ENCODE measurements at regions not wholly inside any gene's neighbourhood (a gene's known extent, or its start where the extent isn't known, plus 50 kb on each side); places are given as distances from the start of the nearest gene placed in this dataset.
A peak's percentile ranks its signal among the peaks of the same experiment; 100 is the strongest.
"Not testable (repeated sequence)": the region's sequence is repeated elsewhere in the genome, so short reads cannot be mapped to it uniquely, and the experiment has no call there.

DNA sequence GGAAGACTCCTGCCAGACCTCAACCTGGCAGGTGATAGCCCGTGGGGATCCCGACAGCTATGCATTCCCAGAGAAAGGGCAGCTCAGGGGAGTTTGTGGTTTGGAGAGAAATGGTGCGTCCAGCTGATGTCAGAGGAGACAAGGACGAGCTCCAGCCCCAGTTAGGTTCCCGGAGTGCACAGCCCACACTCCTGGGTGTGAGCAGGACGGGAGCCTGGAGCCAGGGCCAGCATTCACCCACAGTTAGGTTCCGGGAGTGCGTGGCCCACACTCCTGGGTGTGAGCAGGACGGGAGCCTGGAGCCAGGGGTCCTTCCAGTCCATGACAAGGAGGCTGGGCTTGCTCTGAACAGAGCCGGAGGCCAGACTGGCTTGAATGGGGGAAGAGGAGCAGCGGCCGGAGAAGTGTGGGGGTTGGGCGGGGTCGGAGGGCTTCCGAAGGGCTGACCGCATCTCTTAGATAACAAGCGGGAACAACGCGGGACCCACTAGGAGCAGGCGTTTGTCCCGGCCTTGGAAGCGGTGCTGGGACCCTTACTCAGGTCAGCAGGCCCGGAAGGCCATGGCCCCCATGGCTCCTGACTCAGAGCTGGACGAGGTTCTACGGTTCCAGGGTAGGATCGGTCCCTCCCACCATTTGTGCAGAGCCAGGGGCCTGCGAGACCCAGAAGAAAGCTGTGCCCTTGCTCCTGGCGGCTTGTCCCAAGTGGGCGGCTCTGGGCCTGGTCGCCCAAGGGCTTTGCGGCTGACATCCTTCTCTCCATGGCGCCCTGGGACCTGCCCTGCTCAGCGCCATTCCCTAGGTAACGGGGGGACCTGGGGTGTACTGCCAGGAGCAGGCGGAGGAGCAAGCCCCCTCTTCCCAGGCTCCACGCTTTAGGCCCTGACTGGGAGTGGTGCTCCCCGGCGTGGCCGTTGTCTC, 185.6 kb downstream of the RTP5 start:
- no peak for DNase-seq

DNA sequence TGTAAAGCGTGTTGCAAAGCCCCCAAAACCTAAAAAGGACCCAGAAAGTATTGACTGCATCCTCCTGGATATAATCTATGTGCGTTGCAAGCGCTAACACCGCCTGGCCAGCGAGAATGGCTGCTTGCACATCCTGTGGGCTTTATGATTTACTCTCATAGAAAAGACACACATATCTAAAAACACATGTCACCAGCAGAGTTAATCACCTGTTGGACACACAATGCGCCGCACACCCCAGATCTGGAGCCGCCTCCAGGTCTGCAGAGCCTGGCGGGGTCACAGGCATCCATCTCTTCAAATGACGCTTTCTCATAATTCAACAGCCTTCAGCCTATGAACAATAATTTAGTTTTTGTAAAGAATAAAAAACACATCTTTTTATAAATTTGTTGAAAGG, 186.5 kb downstream of the RTP5 start:
- no peak for DNase-seq

DNA sequence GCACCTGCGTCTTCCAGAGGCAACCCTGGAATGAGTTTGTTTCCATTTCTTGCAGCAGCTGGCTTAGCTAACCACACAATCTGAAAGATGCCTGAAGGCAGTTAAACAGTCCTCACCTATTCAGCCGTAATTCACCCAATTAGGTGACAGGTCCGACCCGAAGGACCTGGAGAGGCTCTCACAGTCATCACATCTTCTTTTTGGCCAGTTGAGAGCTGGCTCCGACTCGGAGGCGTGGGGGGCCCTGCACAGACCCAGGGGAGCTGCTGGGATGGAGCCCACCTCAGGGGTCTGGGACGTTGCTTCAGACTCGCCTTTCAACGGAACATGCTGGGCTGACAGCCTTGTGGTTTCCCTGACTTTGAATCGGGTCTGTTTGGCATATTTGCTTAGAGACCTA, 187.3 kb downstream of the RTP5 start:
- no peak for DNase-seq

DNA sequence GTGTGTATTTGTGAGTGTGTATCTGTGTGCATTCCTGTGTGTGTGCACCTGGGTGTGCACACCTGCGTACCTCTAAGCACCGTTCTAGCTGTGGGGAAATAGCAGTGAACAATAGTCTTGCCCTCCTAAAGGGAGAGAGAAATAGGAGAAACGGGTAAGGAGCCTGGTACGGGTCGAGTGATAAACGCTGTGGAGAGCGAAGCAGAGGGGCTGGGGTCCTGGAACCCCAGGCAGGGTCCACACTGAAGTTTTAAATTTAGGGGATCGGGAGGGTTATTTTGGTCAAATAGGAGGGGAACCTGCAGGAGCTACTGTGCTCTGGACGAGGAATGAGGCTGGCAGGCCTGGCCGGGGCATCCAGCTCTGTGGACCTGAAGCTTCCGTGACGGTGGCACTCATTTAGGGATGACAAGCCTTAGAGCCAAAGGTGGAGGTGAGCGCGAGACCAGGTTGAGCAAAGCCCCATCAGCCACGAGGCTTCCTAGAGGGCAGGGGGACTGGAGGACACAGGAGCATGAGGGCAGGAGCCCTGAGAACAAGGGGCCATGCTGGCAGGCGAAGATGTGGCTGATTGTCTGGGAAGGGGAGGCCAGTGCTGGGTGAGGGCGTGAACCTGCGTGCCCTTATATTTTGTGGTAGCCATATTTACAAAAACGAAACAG, 188.0 kb downstream of the RTP5 start:
- DNase-seq, result no peak

DNA sequence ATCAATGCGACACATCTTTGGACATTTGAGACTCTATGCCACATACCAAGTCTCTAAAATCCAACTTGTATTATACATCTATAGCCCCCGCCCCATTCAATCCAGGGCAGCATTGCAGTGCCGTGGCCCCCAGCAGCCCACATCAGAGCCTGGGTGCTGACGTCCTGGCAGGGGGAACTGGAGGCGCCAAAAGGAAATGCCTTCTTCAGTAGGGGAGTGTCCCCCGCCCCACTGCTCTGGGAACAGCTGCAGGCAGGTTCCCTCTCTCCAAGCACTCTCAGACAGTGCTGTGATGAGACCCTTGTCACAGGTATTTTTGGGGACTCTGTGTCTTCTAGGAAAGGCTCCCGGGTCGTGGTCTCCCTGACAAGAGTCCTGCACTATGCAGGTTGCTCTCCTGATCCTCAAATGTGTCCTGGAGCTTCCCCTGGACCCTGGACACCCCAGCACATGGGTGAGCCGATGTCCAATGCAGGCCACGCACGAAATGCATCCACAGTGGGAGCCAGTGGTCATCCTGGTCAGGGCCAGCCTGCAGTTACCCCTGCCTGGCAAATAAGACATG, 188.7 kb downstream of the RTP5 start:
- DNase-seq, result no peak

DNA sequence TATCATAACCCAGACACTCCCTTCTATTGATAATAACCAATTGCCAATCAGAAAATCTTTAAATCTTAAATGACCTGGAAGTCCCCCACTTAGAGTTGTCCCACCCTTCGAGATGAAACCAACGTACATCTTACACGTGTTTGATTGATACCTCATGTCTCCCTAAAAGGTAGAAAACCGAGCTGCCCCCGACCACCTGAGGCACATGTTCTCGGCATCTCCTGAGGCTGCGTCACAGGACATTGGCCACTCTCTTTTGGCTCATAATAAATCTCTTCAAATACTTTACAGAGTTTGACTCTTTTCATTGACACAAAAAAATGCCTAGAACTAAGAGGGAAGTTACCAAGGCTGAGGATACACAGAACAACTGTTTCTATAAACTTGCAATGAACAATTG, 190.0 kb downstream of the RTP5 start:
- no peak for DNase-seq

DNA sequence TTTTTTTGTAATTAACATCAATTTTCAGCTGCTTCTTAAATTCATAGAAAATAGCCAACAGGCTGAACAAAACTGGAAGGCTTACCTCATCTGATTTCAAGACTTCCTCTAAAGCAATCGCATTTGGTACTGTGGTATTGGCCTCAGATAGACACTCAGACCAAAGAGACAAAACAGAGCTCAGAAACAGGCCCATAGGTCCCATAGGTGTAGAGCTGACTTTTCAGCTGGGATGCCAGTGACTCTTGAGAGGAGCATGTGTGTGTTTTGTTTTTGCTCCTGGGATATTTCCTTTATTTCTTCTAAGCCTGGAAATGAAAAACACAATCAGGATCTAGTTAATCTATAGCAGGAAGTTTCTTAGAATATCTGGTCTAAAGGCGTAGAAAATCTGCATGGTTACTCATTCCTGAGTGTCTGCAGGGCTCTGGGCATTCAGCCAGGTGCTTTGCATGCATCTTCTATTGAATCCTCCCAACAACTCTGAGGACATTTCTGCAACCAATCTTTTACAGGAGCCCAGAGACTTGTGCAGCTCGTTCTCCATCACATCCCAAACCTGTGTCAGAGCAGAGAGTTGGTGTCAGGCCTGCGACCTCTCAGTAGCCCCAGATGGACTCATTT, 190.8 kb downstream of the RTP5 start:
- no peak for DNase-seq

DNA sequence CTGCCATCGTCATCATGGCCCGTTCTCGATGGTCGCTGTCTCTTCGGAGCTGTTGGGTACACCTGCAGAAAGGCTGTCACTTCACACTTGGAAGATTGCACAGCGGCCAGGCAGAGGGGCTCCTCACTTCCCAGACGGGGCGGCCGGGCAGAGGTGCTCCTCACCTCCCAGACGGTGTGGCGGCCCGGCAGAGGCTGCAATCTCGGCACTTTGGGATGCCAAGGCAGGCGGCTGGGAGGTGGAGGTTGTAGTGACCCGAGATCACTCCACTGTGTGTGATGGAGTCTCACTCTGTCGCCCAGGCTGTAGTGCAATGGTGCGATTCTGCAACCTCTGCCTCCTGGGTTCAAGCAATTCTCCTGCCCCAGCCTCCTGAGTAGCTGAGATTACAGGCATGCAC, 192.4 kb downstream of the RTP5 start:
- DNase-seq, result not testable (repeated sequence)

DNA sequence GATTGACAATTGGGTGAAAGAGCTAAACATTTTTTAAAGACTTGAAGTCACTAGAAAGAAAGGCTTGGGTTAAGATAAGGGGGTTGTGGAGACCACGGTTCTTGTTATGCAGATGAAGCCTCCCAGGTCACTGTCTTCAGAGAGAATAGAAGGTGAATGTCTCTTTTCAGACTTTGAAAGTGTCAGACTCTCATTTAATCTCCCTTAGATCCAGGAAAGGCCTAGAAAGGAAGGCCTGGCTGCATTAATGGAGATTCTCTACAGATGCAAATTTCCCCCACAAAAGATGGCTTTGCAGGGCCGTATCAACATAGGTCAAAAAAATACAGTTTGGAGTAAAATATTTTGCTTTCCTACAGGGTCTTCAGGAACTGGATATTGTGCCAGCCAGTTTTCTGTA, 193.9 kb downstream of the RTP5 start:
- no peak for DNase-seq

DNA sequence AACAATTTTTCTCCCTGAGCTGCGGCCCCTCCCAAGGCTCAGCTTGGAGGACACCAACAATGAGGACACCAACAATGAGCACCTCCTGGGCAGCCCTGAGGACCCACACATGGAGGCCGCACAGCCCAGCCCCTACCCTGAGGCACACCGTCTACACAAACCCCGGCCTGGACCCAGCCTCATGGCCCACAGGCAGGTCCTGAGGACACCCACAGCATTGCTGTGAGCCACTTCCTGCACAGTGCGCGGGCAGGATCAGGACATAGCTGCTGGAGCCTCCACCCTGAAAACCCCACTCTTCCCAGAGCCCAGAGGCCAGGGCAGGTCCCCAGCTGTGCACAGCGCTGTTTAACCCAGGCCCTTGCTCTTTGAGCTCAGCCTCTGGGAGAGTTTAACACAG, 194.3 kb downstream of the RTP5 start:
- DNase-seq, result no peak

DNA sequence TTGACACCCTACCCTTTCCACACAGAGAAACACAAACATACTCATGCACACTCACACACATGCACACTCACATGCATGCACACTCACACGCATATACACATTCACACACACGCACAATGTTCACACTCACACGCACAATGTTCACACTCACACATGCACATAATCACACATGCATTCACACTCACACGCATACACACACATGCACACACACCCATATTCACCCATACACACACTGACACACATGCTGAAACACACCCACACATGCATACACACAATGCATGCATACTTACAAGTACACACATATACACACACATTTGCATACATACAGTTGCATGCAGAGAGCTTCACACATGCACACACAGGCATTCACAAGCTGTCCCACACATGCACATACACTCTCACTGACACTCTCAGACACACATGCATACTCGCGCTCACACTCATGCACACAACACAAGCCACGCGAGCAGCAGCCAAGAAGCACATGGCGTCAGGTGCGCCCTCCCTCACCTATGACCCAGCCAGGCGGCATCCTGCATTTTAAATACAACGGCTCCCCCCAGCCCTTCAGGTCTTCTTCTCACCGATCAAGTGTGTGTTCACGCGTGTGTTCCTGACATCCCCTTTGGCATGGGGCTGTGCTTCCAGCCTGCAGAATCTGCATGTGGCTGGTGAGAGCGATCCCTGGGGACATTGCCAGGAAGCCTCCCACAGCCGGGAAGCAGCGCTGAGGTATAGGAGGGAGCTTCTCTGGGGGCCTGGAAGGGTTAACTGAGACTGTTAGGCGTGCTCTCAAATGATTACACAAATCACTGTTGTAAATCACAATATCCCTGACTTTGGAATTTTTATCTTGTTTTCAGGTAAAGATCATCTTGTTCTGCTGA, 195.1 kb downstream of the RTP5 start:
- DNase-seq, result no peak

DNA sequence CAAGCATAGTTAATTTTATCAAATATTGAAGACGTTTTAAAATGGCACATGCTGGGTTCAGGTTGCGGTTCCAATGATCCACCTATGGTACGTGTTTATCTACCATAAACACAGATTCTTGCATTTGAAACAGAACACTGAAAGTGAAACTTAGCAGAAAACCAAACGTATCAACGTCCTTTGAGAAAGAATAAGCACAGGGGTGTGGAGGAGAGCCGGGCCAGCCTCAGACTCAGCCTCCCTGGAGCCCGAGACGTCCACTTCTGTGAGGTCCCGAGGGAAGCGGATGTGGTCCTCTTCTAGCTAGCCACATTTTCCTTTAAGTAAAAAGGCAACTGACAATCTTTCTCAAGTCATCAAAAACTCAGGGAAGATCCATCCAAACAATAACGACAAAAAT, 195.9 kb downstream of the RTP5 start:
- DNase-seq, result no peak

DNA sequence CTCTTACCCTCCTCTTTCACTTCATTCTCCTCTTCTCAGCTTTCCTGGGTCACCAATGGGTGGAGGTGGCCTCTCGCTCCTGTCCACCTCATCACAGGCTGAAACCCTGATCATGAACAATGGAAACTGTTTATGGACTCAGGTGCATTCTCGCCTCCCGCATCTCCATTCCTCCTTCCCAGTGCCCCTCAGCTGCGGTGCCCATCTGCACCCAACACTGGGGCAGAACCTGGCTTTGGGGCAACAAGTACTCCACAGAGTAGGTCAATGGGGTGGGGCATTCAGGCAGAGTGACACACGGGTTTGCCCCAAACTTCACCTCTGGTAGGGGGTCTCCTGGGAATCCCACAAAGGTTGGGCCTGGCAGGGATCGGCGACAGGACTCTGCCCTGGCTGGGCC, 199.5 kb downstream of the RTP5 start:
- no peak for DNase-seq

DNA sequence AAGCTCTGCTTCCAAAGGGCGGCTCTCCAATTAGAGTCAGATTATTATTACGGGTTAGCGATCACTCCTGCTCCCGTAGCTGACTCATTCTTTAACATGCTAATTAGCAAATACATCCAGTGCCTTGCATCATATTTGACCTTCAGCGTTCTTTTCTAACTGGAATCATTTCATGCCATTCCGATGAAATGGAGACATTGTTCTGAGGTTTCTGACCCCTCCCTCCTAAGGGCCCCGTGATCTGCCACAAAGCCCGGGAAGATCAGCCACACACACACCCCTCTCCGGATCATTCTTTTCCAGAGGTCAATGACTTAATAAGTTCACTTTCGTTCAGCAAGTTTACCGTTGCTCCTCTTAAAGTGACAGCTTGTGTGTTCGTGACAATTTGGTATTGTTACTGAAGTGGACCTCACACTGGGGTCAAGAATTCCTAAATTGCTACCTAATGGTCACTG, 200.4 kb downstream of the RTP5 start:
- not testable (repeated sequence) for DNase-seq

DNA sequence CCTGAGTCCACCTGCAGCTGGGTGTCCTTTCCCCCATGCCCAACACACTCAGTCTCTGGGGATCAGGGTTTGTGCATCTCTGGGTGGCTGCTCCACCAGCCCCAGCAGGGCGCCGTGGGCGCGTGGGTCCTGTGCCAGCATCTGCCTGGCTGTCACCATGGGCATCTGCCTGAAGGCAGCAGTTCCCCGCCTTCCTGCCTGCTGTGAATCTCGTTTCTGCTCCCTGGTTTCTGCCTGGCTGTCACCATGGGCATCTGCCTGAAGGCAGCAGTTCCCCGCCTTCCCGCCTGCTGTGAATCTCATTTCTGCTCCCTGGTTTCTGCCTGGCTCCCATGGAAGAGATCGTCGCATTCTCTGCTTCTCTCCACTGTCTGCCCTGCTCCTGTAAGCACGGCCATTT, 201.2 kb downstream of the RTP5 start:
- DNase-seq, result peak; percentile 5

DNA sequence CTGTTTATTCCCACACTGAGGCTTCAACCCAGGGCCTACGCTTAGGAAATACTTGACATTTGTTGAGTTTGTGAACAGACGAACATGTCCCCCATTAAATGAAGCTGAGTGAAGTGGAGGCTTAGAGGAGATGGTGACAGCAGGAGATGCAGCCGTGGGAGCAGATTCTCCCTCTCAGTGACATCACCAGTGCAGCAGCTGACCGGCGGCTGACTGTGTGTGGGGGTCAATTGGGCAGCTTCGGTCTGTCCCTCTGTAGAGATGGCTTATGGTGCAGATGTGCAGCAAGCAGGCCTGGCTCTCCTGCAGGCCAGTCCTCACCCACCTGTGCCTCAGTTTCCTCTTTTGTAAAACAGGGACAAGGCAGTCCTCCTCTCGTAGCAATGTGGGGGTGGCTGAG, 201.8 kb downstream of the RTP5 start:
- DNase-seq, result not testable (repeated sequence)

DNA sequence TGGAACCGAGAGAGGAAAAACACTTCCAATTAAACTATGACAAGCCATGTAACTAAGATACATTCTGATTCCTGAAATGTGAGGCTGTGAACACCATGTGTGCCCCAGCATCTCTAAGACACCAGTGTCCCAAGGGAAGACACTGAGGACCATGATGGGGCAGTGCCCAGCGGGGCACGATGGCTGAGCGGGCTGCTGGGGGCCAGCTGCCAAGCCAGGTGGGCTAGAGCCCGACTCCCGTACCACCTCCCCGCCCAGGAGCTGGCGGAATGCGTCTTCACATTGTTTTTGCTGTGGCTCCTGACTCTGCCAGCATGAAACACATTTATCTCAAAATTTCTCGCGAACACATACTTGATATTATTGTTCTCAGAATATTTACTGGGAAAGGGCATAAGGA, 202.4 kb downstream of the RTP5 start:
- not testable (repeated sequence) for DNase-seq

DNA sequence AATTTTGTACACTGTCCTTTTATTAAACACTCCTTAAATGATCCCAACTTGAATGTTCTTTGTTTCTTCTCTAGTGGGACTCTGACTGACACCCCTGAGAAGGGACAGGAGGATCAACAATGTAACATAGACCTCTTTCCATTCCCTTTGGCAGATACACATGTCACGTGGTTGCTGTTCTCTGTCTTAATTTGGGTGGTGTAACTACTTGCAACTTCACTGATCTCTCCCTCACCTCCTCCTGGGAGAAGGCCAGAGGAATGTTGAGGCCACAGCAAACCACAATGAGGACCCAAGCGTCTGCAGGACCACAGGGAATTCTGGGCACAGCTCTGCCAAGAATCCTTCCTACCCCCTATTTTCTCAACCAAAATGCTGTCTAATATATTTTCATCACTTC, 205.6 kb downstream of the RTP5 start:
- no peak for DNase-seq

DNA sequence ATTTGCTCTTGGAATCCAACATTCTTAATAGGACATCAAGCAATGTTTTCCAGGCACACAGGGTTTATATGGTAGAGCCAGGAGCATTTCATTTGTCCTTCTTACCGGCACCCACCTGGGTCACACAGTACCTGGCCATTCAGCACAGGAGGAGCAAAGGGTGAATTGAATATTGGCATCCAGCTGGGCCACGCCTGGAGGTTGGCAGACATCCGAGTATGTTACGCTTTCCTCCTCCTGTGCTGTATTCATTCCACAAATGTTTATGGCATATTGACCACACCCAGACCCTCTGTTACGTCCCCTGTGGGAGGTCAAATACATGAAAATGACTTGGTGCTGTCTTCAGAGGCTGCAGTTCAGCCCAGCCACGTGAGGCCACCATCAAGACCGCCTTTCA, 206.2 kb downstream of the RTP5 start:
- no peak for DNase-seq

DNA sequence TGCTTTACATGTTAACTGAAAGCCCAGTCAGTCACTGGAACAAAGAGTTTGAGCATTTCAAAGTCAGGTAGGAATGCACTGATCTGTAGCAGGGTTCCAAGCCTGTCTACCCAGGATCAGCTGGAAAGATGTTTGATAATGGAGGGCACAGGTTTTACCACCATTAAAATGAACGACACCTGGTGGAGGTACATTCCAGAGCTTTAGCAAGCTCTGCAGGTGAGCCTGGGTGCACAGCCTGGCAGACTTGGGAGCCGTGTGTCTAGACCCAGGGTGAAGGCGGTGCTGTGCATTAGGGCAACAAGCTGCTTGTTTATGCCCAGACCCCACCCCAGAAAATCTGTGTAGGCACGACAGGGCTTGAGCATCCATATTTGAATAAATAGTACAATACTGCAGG, 206.7 kb downstream of the RTP5 start:
- DNase-seq, result not testable (repeated sequence)

DNA sequence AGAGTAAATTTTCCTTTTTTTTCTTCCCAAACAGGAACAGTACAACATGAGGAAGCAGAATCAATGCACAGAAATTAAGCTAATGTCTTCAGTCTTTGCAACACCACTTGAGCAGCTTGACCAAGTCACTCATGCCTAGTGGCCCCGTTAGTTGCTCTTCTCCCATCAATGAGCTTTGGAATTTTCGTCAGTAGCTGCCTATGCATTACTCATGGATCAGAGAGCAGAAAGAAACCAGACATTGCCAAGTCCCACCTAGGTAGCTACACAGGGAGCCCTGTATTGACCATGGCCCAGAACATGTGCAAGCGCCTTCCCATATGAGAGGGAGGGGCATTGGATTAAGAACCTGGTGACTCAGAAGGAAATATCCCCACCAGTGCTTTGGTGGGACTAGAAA, 208.9 kb downstream of the RTP5 start:
- DNase-seq, result not testable (repeated sequence)

DNA sequence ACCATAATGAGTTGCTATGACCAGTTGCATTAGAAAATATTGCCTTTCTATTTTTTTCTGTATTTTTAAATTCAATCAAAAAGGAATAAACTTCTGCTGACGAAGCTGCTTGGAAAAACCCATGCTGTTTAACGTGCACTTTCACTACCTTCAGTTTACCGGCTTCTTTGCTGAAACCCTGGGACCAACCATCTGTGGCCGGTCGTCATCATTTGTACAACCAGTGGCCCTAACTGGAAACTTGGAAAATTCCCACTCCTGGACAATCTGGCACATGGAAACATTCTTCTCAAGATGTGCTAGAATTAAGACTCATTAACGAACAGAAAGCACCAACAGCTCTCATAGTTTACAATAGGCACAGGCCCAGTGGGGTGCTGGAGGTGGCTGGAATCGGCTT, 210.3 kb downstream of the RTP5 start:
- DNase-seq, result not testable (repeated sequence)

Measured in NCI-H510A treated with DMSO at 0.1 percent for 48 hours (cell line).